ENCODE measurements at regions not wholly inside any gene's neighbourhood (a gene's known extent, or its start where the extent isn't known, plus 50 kb on each side); places are given as distances from the start of the nearest gene placed in this dataset.

GRCh38 chr2:163887182-163887581, 151.4 kb upstream of the FIGN start:
- CTCF ChIA-PET: no interaction called here
- BruUV-seq (replicated peaks): no TSS peak
- Mint-ChIP-seq H3K9me3 (ENCODE audit: unreplicated experiment) (no peaks in the 10 kb centered on the region), H3K27ac (ENCODE audit: unreplicated experiment) (no peak overlapping the region), H3K4me3 (ENCODE audit: unreplicated experiment) (no peak overlapping the region), H3K27me3 (ENCODE audit: insufficient read depth, unreplicated experiment) (no peaks in the 10 kb centered on the region), H3K36me3 (ENCODE audit: insufficient read depth, unreplicated experiment) (no peaks in the 10 kb centered on the region), H3K4me1 (ENCODE audit: low read depth, unreplicated experiment) (no peaks in the 10 kb centered on the region)
- Histone ChIP-seq H3K9me3 (no peaks in the 10 kb centered on the region; the same call in 1 of the 2 replicates), H3K27me3 (replicated peaks; ENCODE audit: control insufficient read depth, insufficient read depth, low read length) (no peaks in the 10 kb centered on the region), H3K4me3 (ENCODE audit: low read depth, low read length) (no peak overlapping the region), H3K4me1 (no peaks in the 10 kb centered on the region), H3K36me3 (ENCODE audit: control insufficient read depth, insufficient read depth, low read length) (no peaks in the 10 kb centered on the region)
- POLR2A ChIA-PET: no interaction called here
- no peak for DNase-seq
- TF ChIP-seq CTCF (IDR thresholded peaks at IDR 0.05; ENCODE audit: insufficient read depth in 1 of 2, low read depth in 1 of 2, low read length in 1 of 2, severe bottlenecking in 1 of 2, unreplicated experiment in 1 of 2): peak in 1 of 2 experiments; percentile 39
- intact Hi-C loops (cut with micrococcal nuclease; ENCODE audit: unreplicated experiment): no loop called here

GRCh38 chr2:163884416-163884815, 148.6 kb upstream of the FIGN start:
- Histone ChIP-seq H3K36me3 (ENCODE audit: control insufficient read depth, insufficient read depth, low read length) (no peaks in the 10 kb centered on the region), H3K9me3 (no peaks in the 10 kb centered on the region), H3K4me1 (no peaks in the 10 kb centered on the region), H3K27me3 (replicated peaks; ENCODE audit: control insufficient read depth, insufficient read depth, low read length) (no peaks in the 10 kb centered on the region), H3K4me3 (ENCODE audit: low read depth, low read length) (no peak overlapping the region)
- BruUV-seq (replicated peaks): no TSS peak
- DNase-seq: no peak
- Mint-ChIP-seq H3K27me3 (ENCODE audit: insufficient read depth, unreplicated experiment) (no peaks in the 10 kb centered on the region), H3K4me1 (ENCODE audit: low read depth, unreplicated experiment) (no peaks in the 10 kb centered on the region), H3K27ac (ENCODE audit: unreplicated experiment) (no peak overlapping the region), H3K4me3 (ENCODE audit: unreplicated experiment) (no peak overlapping the region), H3K9me3 (ENCODE audit: unreplicated experiment) (no peaks in the 10 kb centered on the region), H3K36me3 (ENCODE audit: insufficient read depth, unreplicated experiment) (no peaks in the 10 kb centered on the region)
- TF ChIP-seq CTCF (IDR thresholded peaks at IDR 0.05; ENCODE audit: insufficient read depth in 1 of 2, low read depth in 1 of 2, low read length in 1 of 2, severe bottlenecking in 1 of 2, unreplicated experiment in 1 of 2): no peak
- ChIA-PET CTCF (no interaction called here), POLR2A (no interaction called here)
- intact Hi-C loops (cut with micrococcal nuclease; ENCODE audit: unreplicated experiment): no loop called here

GRCh38 chr2:163878718-163879117, 142.9 kb upstream of the FIGN start:
- Histone ChIP-seq H3K9me3 (no peaks in the 10 kb centered on the region), H3K36me3 (ENCODE audit: control insufficient read depth, insufficient read depth, low read length) (no peaks in the 10 kb centered on the region), H3K4me3 (ENCODE audit: low read depth, low read length) (no peak overlapping the region), H3K4me1 (peaks cover 21% of the 10 kb centered on the region), H3K27me3 (replicated peaks; ENCODE audit: control insufficient read depth, insufficient read depth, low read length) (no peaks in the 10 kb centered on the region)
- intact Hi-C loops (cut with micrococcal nuclease; ENCODE audit: unreplicated experiment): loop anchor here (5.0 to 10.0 kb wide), 2 partner anchors 111 to 214 kb away; no protein-coding TSS in a partner anchor
- H3K4me1 Mint-ChIP-seq (ENCODE audit: low read depth, unreplicated experiment): peaks cover 15% of the 10 kb centered on the region
- POLR2A ChIA-PET: no interaction called here
- no peak overlapping the region for H3K27ac Mint-ChIP-seq (ENCODE audit: unreplicated experiment)
- no peaks in the 10 kb centered on the region for H3K27me3 Mint-ChIP-seq (ENCODE audit: insufficient read depth, unreplicated experiment)
- H3K36me3 Mint-ChIP-seq (ENCODE audit: insufficient read depth, unreplicated experiment): no peaks in the 10 kb centered on the region
- peaks cover 15% of the 10 kb centered on the region for H3K9me3 Mint-ChIP-seq (ENCODE audit: unreplicated experiment)
- peak in 1 of 2 experiments; percentile 15 for DNase-seq
- BruUV-seq (replicated peaks): no TSS peak
- H3K4me3 Mint-ChIP-seq (ENCODE audit: unreplicated experiment): no peak overlapping the region
- TF ChIP-seq CTCF (IDR thresholded peaks at IDR 0.05; ENCODE audit: insufficient read depth in 1 of 2, low read depth in 1 of 2, low read length in 1 of 2, severe bottlenecking in 1 of 2, unreplicated experiment in 1 of 2): peak; percentile 31 to 49
- CTCF ChIA-PET: interaction anchor here (0.8 kb wide), 1 partner anchor 17 kb away, joined by 3 read pairs; no protein-coding TSS in a partner anchor

All from Caco-2 (cell line).